Astrocyte of the cerebellum (primary cell): ENCODE measurements at regions not wholly inside any gene's neighbourhood (a gene's known extent, or its start where the extent isn't known, plus 50 kb on each side); places are given as distances from the start of the nearest gene placed in this dataset.
"Not testable (repeated sequence)": the region's sequence is repeated elsewhere in the genome, so short reads cannot be mapped to it uniquely, and the experiment has no call there.

Source experiments
- DNase-seq: peaks from one replicate; pipeline ENCODE4 v3.0.0-alpha.2; 2011; ENCODE audit warnings: low read depth
- H3K4me3 ChIP-seq: 2 replicates; pipeline ENCODE4 v1.5.1; 2011; ENCODE audit warnings: mild to moderate bottlenecking, low read depth, low read length, moderate library complexity
- in situ Hi-C: cut with HindIII; loops from 2 replicates; pipeline ENCODE4 v1.10.0; 2017; ENCODE audit warnings: low sequenced_read_pairs
- TF ChIP-seq, protein P1 (sequence below): IDR thresholded peaks from 2 replicates; pipeline ENCODE4 v1.5.1; 2012; ENCODE audit warnings: low read length, low read depth, moderate library complexity, mild to moderate bottlenecking; ENCODE audit errors: missing control alignments

GRCh38 chr6:12356431-12356830 is 66.3 kb downstream of the EDN1 start:
- TF ChIP-seq, protein P1, sequence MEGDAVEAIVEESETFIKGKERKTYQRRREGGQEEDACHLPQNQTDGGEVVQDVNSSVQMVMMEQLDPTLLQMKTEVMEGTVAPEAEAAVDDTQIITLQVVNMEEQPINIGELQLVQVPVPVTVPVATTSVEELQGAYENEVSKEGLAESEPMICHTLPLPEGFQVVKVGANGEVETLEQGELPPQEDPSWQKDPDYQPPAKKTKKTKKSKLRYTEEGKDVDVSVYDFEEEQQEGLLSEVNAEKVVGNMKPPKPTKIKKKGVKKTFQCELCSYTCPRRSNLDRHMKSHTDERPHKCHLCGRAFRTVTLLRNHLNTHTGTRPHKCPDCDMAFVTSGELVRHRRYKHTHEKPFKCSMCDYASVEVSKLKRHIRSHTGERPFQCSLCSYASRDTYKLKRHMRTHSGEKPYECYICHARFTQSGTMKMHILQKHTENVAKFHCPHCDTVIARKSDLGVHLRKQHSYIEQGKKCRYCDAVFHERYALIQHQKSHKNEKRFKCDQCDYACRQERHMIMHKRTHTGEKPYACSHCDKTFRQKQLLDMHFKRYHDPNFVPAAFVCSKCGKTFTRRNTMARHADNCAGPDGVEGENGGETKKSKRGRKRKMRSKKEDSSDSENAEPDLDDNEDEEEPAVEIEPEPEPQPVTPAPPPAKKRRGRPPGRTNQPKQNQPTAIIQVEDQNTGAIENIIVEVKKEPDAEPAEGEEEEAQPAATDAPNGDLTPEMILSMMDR, result no peak
- H3K4me3 ChIP-seq, result no peak overlapping the region
- in situ Hi-C loops, result no loop called here
- no peak for DNase-seq

DNA sequence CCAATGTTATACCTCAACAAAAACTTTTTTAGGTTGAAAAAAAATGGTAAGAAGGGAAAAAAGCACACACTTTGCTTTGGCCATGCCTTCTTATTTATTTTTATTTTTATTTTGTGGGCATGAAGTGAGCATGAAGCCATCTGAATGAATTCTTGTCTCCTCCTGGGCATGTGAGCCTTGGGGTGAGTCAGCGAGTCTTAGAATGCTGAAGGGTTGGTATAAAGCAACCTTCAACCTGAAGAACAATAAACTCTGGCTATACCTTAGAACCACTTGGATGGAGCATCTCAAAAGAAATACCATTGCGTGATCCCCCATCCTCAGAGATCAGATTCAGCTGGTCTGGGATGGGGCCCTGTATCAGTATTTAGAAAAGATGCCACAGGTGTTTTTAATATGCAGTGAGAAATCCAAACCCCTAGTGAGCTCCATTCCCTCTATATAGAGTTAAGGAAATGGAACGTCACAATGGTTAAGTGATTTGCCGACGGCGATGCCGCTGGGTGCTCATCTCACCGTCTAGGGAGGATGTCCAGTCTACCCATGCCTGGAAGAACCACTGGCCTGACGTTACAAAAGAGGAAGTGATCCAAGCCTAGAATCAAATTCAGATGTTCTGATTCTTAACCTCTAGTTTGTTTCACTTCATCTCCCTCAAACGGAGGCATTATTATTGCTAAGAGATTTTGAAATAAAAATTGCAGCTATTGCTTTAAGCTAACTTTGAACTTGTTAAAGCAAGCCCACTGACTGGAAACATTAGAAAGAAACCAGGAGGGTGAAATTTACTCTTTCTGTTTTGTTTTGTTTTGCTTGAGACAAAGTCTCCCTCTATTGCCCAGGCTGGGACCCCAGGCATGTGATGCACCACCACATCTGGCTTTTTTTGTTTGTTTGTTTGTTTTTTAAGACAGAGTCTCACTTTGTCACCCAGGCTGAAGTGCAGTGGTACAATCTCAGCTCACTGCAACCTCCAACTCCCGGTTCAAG is 67.1 kb downstream of the EDN1 start:
- no peak overlapping the region for H3K4me3 ChIP-seq
- TF ChIP-seq, protein P1, result no peak
- in situ Hi-C loops, result no loop called here
- DNase-seq, result no peak

- no peak for DNase-seq
- in situ Hi-C loops, result no loop called here
- TF ChIP-seq, protein P1, result no peak
- H3K4me3 ChIP-seq, result no peak overlapping the region
These were observed 68.9 kb downstream of the EDN1 start for GRCh38 chr6:12359036-12359435.

GRCh38 chr6:12361042-12361765 is 71.0 kb downstream of the EDN1 start:
- no peak for DNase-seq
- in situ Hi-C loops, result no loop called here
- TF ChIP-seq, protein P1, result no peak
- H3K4me3 ChIP-seq, result no peak overlapping the region

DNA sequence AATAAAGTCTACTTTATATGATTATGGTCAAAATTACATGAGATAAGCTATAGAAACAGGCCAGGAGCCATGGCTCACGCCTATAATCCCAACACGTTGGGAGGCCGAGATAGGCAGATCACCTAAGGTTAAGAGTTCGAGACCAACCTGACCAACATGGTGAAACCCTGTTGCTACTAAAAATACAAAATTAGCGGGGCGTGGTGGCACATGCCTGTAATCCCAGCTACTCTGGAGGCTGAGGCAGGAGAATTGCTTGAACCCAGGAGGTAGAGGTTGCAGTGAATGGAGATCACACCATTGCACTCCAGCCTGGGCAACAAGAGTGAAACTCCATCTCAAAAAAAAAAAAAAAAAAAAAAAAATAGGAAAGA is 73.1 kb downstream of the EDN1 start:
- in situ Hi-C loops, DNase-seq, H3K4me3 ChIP-seq: not testable (repeated sequence)

GRCh38 chr6:12363651-12364381 is 73.7 kb downstream of the EDN1 start:
- H3K4me3 ChIP-seq, result no peak overlapping the region
- TF ChIP-seq, protein P1, result no peak
- no peak for DNase-seq
- in situ Hi-C loops, result no loop called here
